Activated effector memory CD4-positive, alpha-beta T cell treated with Interleukin-2 at 50 U/mL for 16 hours (primary cell): ENCODE measurements at regions not wholly inside any gene's neighbourhood (a gene's known extent, or its start where the extent isn't known, plus 50 kb on each side); places are given as distances from the start of the nearest gene placed in this dataset.
"Not testable (repeated sequence)": the region's sequence is repeated elsewhere in the genome, so short reads cannot be mapped to it uniquely, and the experiment has no call there.

Source experiments
- DNase-seq: peaks from one replicate; pipeline ENCODE4 v3.0.0-alpha.2; 2020

- no peak for DNase-seq
These were observed 488.0 kb upstream of the ZEB2 start for GRCh38 chr2:145007960-145008263.

GRCh38 chr2:145007093-145007959, 487.4 kb upstream of the ZEB2 start:
- no peak for DNase-seq

GRCh38 chr2:145002624-145003023, 482.7 kb upstream of the ZEB2 start:
- DNase-seq = no peak

GRCh38 chr2:145000376-145000775, 480.5 kb upstream of the ZEB2 start:
- DNase-seq = no peak

GRCh38 chr2:144999936-145000335, 480.0 kb upstream of the ZEB2 start:
- no peak for DNase-seq

- DNase-seq = no peak
These were observed 479.4 kb upstream of the ZEB2 start for GRCh38 chr2:144999071-144999875.

GRCh38 chr2:144998435-144998834, 478.5 kb upstream of the ZEB2 start:
- no peak for DNase-seq

GRCh38 chr2:144996225-144996795, 476.4 kb upstream of the ZEB2 start:
- DNase-seq = no peak

- no peak for DNase-seq
These were observed 475.6 kb upstream of the ZEB2 start for GRCh38 chr2:144995482-144995881.

GRCh38 chr2:144990661-144991060, 470.7 kb upstream of the ZEB2 start:
- no peak for DNase-seq

GRCh38 chr2:144989579-144990270, 469.8 kb upstream of the ZEB2 start:
- no peak for DNase-seq

GRCh38 chr2:144988591-144988990, 468.7 kb upstream of the ZEB2 start:
- no peak for DNase-seq

- no peak for DNase-seq
These were observed 466.8 kb upstream of the ZEB2 start for GRCh38 chr2:144986691-144987090.

GRCh38 chr2:144984038-144984437, 464.1 kb upstream of the ZEB2 start:
- DNase-seq = no peak

- DNase-seq = no peak
These were observed 463.2 kb upstream of the ZEB2 start for GRCh38 chr2:144983107-144983506.

GRCh38 chr2:144982481-144982880, 462.6 kb upstream of the ZEB2 start:
- no peak for DNase-seq

- no peak for DNase-seq
These were observed 456.0 kb upstream of the ZEB2 start for GRCh38 chr2:144975881-144976280.

GRCh38 chr2:144972676-144973075, 452.8 kb upstream of the ZEB2 start:
- DNase-seq = no peak

GRCh38 chr2:144971786-144972335, 451.9 kb upstream of the ZEB2 start:
- DNase-seq = no peak

- not testable (repeated sequence) for DNase-seq
These were observed 450.5 kb upstream of the ZEB2 start for GRCh38 chr2:144970410-144970809.

GRCh38 chr2:144969564-144969963, 449.6 kb upstream of the ZEB2 start:
- DNase-seq = not testable (repeated sequence)

GRCh38 chr2:144967961-144968360, 448.0 kb upstream of the ZEB2 start:
- no peak for DNase-seq

GRCh38 chr2:144965172-144965571, 445.3 kb upstream of the ZEB2 start:
- no peak for DNase-seq
